ENCODE measurements at regions not wholly inside any gene's neighbourhood (a gene's known extent, or its start where the extent isn't known, plus 50 kb on each side); places are given as distances from the start of the nearest gene placed in this dataset.

GRCh38 chr21:38915546-38915945, 109.8 kb downstream of the ETS2 start:
- H3K27ac ChIP-seq: peak overlapping the region; percentile 87 to 88
- H3K27me3 ChIP-seq: no peaks in the 10 kb centered on the region
- no peak for DNase-seq
- peaks cover 8% of the 10 kb centered on the region in 2 donors for H3K4me1 ChIP-seq
- H3K36me3 ChIP-seq: no peaks in the 10 kb centered on the region
- intact Hi-C loops (cut with DNase I; ENCODE audit: low total_unique reads): no loop called here
- no peaks in the 10 kb centered on the region for H3K9me3 ChIP-seq
- TF ChIP-seq CTCF (IDR thresholded peaks at IDR 0.05) (no peak), POLR2A (IDR thresholded peaks at IDR 0.05) (no peak)
- no peak overlapping the region for H3K4me3 ChIP-seq

GRCh38 chr21:38914528-38915293, 109.0 kb downstream of the ETS2 start:
- TF ChIP-seq CTCF (IDR thresholded peaks at IDR 0.05) (no peak), POLR2A (IDR thresholded peaks at IDR 0.05) (no peak)
- peaks cover 6 to 8% of the 10 kb centered on the region in 2 donors for H3K4me1 ChIP-seq
- intact Hi-C loops (cut with DNase I; ENCODE audit: low total_unique reads): no loop called here

DNA sequence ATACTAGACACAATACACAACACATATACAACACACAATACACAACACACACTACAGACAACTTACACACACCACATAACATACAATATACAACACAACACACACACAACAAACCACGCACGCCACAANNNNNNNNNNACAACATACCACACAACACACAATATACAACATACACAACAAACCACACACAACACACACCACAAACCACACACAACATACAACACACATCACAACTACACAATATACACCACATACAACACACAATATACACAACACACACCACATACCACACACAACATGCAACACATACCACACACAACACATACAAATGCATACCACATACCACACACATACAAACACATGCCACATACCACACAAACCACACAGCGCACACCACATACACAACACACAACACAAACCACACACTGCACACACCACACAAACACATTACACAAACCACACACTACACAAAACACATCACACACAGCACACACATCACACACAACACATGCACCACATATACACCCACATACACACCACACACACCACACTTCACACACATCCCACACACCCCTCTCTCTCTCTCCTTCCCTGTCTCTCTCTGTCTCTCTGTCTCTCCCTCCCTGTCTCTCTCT, 108.3 kb downstream of the ETS2 start:
- no peaks in the 10 kb centered on the region for H3K9me3 ChIP-seq
- no peak for DNase-seq
- peak overlapping the region; percentile 87 to 88 for H3K27ac ChIP-seq
- H3K36me3 ChIP-seq: no peaks in the 10 kb centered on the region
- TF ChIP-seq POLR2A (IDR thresholded peaks at IDR 0.05): no peak
- TF ChIP-seq CTCF (IDR thresholded peaks at IDR 0.05): no peak
- H3K4me3 ChIP-seq: no peak overlapping the region
- H3K27me3 ChIP-seq: no peaks in the 10 kb centered on the region
- intact Hi-C loops (cut with DNase I; ENCODE audit: low total_unique reads): no loop called here
- peaks cover 6 to 8% of the 10 kb centered on the region in 2 donors for H3K4me1 ChIP-seq

More at GRCh38 chr21:38914528-38915293, 109.0 kb downstream of the ETS2 start:
- Histone ChIP-seq H3K27me3 (no peaks in the 10 kb centered on the region), H3K36me3 (no peaks in the 10 kb centered on the region), H3K9me3 (no peaks in the 10 kb centered on the region), H3K27ac (peak overlapping the region; percentile 87 to 88), H3K4me3 (no peak overlapping the region)
- DNase-seq: peak in 1 of 2 donors; percentile 38

- Histone ChIP-seq H3K4me1 (peaks cover 6 to 8% of the 10 kb centered on the region in 2 donors), H3K36me3 (no peaks in the 10 kb centered on the region), H3K27ac (peak overlapping the region; percentile 87 to 88), H3K27me3 (no peaks in the 10 kb centered on the region), H3K9me3 (no peaks in the 10 kb centered on the region), H3K4me3 (peak overlapping the region in 1 of 2 donors; percentile 25)
- DNase-seq: peak; percentile 82 to 86
- intact Hi-C loops (cut with DNase I; ENCODE audit: low total_unique reads): no loop called here
- no peak for TF ChIP-seq CTCF (IDR thresholded peaks at IDR 0.05)
- TF ChIP-seq POLR2A (IDR thresholded peaks at IDR 0.05): peak in 1 of 2 donors; percentile 44
These were observed 107.6 kb downstream of the ETS2 start for GRCh38 chr21:38913120-38913892.
